ENCODE measurements at regions not wholly inside any gene's neighbourhood (a gene's known extent, or its start where the extent isn't known, plus 50 kb on each side); places are given as distances from the start of the nearest gene placed in this dataset.

DNA sequence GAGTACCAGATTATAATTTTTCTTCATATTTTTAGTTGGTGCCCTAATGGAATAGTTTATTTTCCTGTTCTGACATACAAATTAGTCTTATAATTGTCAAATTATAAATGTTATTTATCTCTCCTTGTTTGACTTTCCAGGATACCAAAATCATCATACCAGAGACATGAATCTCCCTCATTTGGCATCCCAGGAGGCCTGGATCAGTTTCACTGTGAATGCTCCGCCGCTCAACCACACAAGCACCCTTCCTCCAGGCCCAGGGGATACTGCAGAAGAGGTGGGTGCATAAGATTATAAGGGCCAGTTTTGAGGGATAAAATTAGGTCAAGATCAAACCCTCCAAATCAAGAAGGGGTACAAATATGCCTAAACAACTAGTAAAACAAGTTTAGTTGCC is 1229.3 kb downstream of the CDH12 start (continued):
- TF ChIP-seq, protein P1, sequence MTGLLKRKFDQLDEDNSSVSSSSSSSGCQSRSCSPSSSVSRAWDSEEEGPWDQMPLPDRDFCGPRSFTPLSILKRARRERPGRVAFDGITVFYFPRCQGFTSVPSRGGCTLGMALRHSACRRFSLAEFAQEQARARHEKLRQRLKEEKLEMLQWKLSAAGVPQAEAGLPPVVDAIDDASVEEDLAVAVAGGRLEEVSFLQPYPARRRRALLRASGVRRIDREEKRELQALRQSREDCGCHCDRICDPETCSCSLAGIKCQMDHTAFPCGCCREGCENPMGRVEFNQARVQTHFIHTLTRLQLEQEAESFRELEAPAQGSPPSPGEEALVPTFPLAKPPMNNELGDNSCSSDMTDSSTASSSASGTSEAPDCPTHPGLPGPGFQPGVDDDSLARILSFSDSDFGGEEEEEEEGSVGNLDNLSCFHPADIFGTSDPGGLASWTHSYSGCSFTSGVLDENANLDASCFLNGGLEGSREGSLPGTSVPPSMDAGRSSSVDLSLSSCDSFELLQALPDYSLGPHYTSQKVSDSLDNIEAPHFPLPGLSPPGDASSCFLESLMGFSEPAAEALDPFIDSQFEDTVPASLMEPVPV (CRISPR knock-in tag; IDR thresholded peaks at IDR 0.05): no peak
- TF ChIP-seq, protein P2, sequence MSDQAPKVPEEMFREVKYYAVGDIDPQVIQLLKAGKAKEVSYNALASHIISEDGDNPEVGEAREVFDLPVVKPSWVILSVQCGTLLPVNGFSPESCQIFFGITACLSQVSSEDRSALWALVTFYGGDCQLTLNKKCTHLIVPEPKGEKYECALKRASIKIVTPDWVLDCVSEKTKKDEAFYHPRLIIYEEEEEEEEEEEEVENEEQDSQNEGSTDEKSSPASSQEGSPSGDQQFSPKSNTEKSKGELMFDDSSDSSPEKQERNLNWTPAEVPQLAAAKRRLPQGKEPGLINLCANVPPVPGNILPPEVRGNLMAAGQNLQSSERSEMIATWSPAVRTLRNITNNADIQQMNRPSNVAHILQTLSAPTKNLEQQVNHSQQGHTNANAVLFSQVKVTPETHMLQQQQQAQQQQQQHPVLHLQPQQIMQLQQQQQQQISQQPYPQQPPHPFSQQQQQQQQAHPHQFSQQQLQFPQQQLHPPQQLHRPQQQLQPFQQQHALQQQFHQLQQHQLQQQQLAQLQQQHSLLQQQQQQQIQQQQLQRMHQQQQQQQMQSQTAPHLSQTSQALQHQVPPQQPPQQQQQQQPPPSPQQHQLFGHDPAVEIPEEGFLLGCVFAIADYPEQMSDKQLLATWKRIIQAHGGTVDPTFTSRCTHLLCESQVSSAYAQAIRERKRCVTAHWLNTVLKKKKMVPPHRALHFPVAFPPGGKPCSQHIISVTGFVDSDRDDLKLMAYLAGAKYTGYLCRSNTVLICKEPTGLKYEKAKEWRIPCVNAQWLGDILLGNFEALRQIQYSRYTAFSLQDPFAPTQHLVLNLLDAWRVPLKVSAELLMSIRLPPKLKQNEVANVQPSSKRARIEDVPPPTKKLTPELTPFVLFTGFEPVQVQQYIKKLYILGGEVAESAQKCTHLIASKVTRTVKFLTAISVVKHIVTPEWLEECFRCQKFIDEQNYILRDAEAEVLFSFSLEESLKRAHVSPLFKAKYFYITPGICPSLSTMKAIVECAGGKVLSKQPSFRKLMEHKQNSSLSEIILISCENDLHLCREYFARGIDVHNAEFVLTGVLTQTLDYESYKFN (CRISPR knock-in tag; conservative IDR thresholded peaks at IDR 0.05): no peak
- TF ChIP-seq NFATC3 (CRISPR knock-in tag; IDR thresholded peaks at IDR 0.05) (no peak), TOPORS (CRISPR knock-in tag; IDR thresholded peaks at IDR 0.05) (no peak), CBFB (CRISPR knock-in tag; IDR thresholded peaks at IDR 0.05) (no peak), ZBTB1 (CRISPR knock-in tag; IDR thresholded peaks at IDR 0.05; ENCODE audit: borderline replicate concordance) (no peak), ZNF556 (CRISPR knock-in tag; IDR thresholded peaks at IDR 0.05; ENCODE audit: borderline replicate concordance) (no peak)

DNA sequence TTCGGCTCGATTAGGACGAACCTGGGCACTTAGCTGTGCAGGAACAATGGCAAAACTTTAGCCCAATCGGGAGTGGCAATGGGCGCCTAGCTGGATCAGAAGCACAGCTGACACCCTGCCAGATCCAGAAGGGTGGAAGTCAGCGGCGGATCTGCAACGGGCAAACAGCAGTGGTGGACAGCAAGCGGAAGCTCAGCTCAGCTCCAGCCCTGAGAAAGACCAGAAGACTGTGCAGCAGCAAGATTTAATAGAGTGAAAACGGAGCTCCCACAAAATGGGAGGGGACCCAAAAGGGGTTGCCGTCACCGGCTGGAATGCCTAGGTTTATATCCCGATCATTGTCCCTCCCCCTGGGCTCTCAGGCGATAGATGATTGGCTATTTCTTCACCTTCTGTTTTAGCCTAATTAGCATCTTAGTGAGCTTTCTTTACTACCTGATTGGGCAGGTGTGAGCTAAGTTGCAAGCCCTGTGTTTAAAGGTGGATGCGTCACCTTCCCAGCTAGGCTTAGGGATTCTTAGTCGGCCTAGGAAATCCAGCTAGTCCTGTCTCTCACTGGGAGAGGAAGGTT is 1237.9 kb downstream of the CDH12 start:
- Histone ChIP-seq H3K27me3 (ENCODE audit: control insufficient read depth in 1 of 2, insufficient read depth in 2 of 2, low read length in 2 of 2) (no peaks in the 10 kb centered on the region), H4K20me1 (ENCODE audit: insufficient read depth, low read length) (no peaks in the 10 kb centered on the region), H3K4me2 (ENCODE audit: low read depth, low read length) (no peak overlapping the region), H3K4me3 (replicated peaks in 1 of 3; ENCODE audit: insufficient read depth in 1 of 3, low read depth in 2 of 3, low read length in 3 of 3) (no peak overlapping the region), H3K79me2 (ENCODE audit: insufficient read depth, low read length) (no peaks in the 10 kb centered on the region), H2AFZ (ENCODE audit: low read length) (no peak overlapping the region), H3K4me1 (ENCODE audit: insufficient read depth, low read length) (no peaks in the 10 kb centered on the region), H3K27ac (ENCODE audit: extremely low read length, insufficient read depth, low read length) (no peak overlapping the region), H3K9ac (ENCODE audit: insufficient read depth, low read depth, low read length) (no peak overlapping the region), H3K36me3 (replicated peaks in 1 of 2; ENCODE audit: control insufficient read depth in 1 of 2, insufficient read depth in 2 of 2, low read length in 2 of 2) (no peaks in the 10 kb centered on the region), H3K9me3 (ENCODE audit: low read length) (no peaks in the 10 kb centered on the region)
- 54% methylated on average over 16 of the region's 16 CpGs for WGBS (ENCODE audit: low lambda C conversion rate)
- ChIA-PET POLR2A (no interaction called here), CTCF (ENCODE audit: low intra/inter-chr PET ratio, low total read pairs) (no interaction called here)
- FAIRE-seq (no peak), ATAC-seq (no peak), DNase-seq (ENCODE audit: low spot score) (no peak)
- in situ Hi-C loops (cut with HindIII; ENCODE audit: extremely low pct_ligation_motif_present, low pct_unique_long_range_greater_than_20kb) (no loop called here), intact Hi-C loops (cut with micrococcal nuclease; ENCODE audit: unreplicated experiment) (no loop called here)
- no TSS peak for BruUV-seq (replicated peaks)
- TF ChIP-seq PAF1 (CRISPR knock-in tag; IDR thresholded peaks at IDR 0.05) (no peak), KLF11 (CRISPR knock-in tag; IDR thresholded peaks at IDR 0.05) (no peak), KLF15 (CRISPR knock-in tag; IDR thresholded peaks at IDR 0.05; ENCODE audit: borderline replicate concordance) (no peak), ZNF775 (CRISPR knock-in tag; IDR thresholded peaks at IDR 0.05; ENCODE audit: borderline replicate concordance) (no peak), ZNF382 (CRISPR knock-in tag; IDR thresholded peaks at IDR 0.05; ENCODE audit: borderline replicate concordance) (no peak), TCF7L2 (IDR thresholded peaks at IDR 0.05; ENCODE audit: low read depth, low read length) (no peak), ZNF317 (CRISPR knock-in tag; IDR thresholded peaks at IDR 0.05) (no peak)
- TF ChIP-seq, protein P3, sequence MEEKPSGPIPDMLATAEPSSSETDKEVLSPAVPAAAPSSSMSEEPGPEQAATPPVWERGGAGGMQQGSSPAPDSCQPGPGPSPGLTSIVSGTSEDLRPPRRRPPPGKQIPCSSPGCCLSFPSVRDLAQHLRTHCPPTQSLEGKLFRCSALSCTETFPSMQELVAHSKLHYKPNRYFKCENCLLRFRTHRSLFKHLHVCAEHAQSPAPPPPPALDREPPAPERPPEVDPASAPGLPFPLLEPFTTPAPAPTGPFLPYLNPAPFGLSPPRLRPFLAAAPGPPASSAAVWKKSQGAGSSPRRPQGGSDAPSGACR (CRISPR knock-in tag; IDR thresholded peaks at IDR 0.05): no peak
- TF ChIP-seq, protein P4, sequence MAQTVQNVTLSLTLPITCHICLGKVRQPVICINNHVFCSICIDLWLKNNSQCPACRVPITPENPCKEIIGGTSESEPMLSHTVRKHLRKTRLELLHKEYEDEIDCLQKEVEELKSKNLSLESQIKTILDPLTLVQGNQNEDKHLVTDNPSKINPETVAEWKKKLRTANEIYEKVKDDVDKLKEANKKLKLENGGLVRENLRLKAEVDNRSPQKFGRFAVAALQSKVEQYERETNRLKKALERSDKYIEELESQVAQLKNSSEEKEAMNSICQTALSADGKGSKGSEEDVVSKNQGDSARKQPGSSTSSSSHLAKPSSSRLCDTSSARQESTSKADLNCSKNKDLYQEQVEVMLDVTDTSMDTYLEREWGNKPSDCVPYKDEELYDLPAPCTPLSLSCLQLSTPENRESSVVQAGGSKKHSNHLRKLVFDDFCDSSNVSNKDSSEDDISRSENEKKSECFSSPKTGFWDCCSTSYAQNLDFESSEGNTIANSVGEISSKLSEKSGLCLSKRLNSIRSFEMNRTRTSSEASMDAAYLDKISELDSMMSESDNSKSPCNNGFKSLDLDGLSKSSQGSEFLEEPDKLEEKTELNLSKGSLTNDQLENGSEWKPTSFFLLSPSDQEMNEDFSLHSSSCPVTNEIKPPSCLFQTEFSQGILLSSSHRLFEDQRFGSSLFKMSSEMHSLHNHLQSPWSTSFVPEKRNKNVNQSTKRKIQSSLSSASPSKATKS (CRISPR knock-in tag; IDR thresholded peaks at IDR 0.05): no peak
